ENCODE measurements at regions not wholly inside any gene's neighbourhood (a gene's known extent, or its start where the extent isn't known, plus 50 kb on each side); places are given as distances from the start of the nearest gene placed in this dataset.
A peak's percentile ranks its signal among the peaks of the same experiment; 100 is the strongest.

- Histone ChIP-seq H3K79me2 (ENCODE audit: control insufficient read depth, insufficient read depth, low read length) (no peaks in the 10 kb centered on the region), H3K36me3 (ENCODE audit: control insufficient read depth, insufficient read depth, low read length) (no peaks in the 10 kb centered on the region), H3K9ac (ENCODE audit: insufficient read depth, low read length) (no peak overlapping the region), H3K4me2 (ENCODE audit: extremely low read depth, insufficient read depth, low read length) (no peak overlapping the region), H3K27ac (ENCODE audit: insufficient read depth, low read length) (no peak overlapping the region), H3K9me3 (ENCODE audit: control insufficient read depth, insufficient read depth, low read depth, low read length) (no peaks in the 10 kb centered on the region), H3K27me3 (ENCODE audit: control insufficient read depth, insufficient read depth, low read length) (no peaks in the 10 kb centered on the region), H3K4me1 (ENCODE audit: control insufficient read depth, extremely low read depth, insufficient read depth, low read length) (peaks cover 5% of the 10 kb centered on the region), H2AFZ (ENCODE audit: low read length) (no peak overlapping the region), H3K4me3 (replicated peaks in 1 of 4; ENCODE audit: control extremely low read depth in 1 of 4, insufficient read depth in 1 of 4, low read depth in 3 of 4, low read length in 4 of 4) (no peak overlapping the region), H4K20me1 (ENCODE audit: control insufficient read depth, extremely low read depth, insufficient read depth, low read length) (no peaks in the 10 kb centered on the region)
- TF ChIP-seq, protein P1, sequence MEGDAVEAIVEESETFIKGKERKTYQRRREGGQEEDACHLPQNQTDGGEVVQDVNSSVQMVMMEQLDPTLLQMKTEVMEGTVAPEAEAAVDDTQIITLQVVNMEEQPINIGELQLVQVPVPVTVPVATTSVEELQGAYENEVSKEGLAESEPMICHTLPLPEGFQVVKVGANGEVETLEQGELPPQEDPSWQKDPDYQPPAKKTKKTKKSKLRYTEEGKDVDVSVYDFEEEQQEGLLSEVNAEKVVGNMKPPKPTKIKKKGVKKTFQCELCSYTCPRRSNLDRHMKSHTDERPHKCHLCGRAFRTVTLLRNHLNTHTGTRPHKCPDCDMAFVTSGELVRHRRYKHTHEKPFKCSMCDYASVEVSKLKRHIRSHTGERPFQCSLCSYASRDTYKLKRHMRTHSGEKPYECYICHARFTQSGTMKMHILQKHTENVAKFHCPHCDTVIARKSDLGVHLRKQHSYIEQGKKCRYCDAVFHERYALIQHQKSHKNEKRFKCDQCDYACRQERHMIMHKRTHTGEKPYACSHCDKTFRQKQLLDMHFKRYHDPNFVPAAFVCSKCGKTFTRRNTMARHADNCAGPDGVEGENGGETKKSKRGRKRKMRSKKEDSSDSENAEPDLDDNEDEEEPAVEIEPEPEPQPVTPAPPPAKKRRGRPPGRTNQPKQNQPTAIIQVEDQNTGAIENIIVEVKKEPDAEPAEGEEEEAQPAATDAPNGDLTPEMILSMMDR (conservative IDR thresholded peaks at IDR 0.05 in 1 of 2, IDR thresholded peaks at IDR 0.05 in 1 of 2; ENCODE audit: low read depth in 1 of 2, low read length in 2 of 2) = no peak
- TF ChIP-seq EZH2 (IDR thresholded peaks at IDR 0.05; ENCODE audit: low read length, missing control alignments) = no peak
- DNase-seq (ENCODE audit: low read depth in 2 of 2) = no peak
These were observed 191.6 kb upstream of the AGAP1 start for GRCh38 chr2:235302263-235302662.

DNA sequence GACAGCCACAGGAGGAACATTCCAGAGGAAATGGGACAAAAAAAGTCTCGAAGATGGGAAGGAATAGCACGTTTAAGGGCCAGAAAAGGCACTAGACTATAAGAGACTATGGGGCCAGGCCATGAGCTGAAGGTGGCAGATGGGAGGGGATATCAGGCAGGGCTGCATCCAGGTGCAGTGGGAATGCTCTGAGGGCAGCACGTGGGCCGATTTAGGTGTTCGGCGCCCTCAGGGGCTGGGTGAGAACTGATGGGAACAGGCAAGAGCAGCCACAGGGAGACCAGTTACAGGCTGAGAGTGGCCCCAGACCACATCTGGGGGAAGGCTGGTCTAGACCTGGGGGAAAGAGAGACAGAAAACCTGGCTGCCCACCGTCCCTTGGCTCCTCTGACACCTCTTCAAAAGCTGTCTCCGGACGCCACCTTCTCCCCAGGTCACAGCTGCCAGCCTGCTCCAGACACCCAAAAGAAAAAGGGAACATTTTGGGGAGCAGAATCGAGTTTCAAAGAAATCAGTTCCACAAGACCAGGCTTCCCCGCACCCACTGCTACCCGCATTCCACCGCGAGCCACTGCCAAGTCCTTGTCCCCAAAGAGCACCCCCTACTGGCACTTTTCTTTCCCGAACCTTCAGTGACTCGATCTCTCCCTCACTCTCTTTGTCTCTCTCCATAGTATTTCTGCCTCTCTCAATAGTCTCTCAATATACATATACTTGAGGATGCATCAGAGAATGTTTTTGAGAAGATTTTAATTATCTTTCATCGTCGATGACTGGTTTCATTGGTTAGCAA, 190.1 kb upstream of the AGAP1 start:
- Histone ChIP-seq H2AFZ (ENCODE audit: low read length) (no peak overlapping the region), H3K36me3 (ENCODE audit: control insufficient read depth, insufficient read depth, low read length) (no peaks in the 10 kb centered on the region), H3K79me2 (ENCODE audit: control insufficient read depth, insufficient read depth, low read length) (no peaks in the 10 kb centered on the region), H3K9ac (ENCODE audit: insufficient read depth, low read length) (no peak overlapping the region), H3K27ac (ENCODE audit: insufficient read depth, low read length) (no peak overlapping the region), H3K4me2 (ENCODE audit: extremely low read depth, insufficient read depth, low read length) (no peak overlapping the region), H3K4me1 (ENCODE audit: control insufficient read depth, extremely low read depth, insufficient read depth, low read length) (peaks cover 5% of the 10 kb centered on the region), H3K4me3 (replicated peaks in 1 of 4; ENCODE audit: control extremely low read depth in 1 of 4, insufficient read depth in 1 of 4, low read depth in 3 of 4, low read length in 4 of 4) (no peak overlapping the region), H4K20me1 (ENCODE audit: control insufficient read depth, extremely low read depth, insufficient read depth, low read length) (no peaks in the 10 kb centered on the region), H3K9me3 (ENCODE audit: control insufficient read depth, insufficient read depth, low read depth, low read length) (no peaks in the 10 kb centered on the region), H3K27me3 (ENCODE audit: control insufficient read depth, insufficient read depth, low read length) (no peaks in the 10 kb centered on the region)
- DNase-seq (ENCODE audit: low read depth in 2 of 2) = no peak
- TF ChIP-seq EZH2 (IDR thresholded peaks at IDR 0.05; ENCODE audit: low read length, missing control alignments) = no peak
- TF ChIP-seq, protein P1 (conservative IDR thresholded peaks at IDR 0.05 in 1 of 2, IDR thresholded peaks at IDR 0.05 in 1 of 2; ENCODE audit: low read depth in 1 of 2, low read length in 2 of 2) = peak in 1 of 2 donors; percentile 9

GRCh38 chr2:235305678-235306077, 188.2 kb upstream of the AGAP1 start:
- DNase-seq (ENCODE audit: low read depth in 2 of 2) = no peak

More at GRCh38 chr2:235305678-235306077, 188.2 kb upstream of the AGAP1 start:
- Histone ChIP-seq H3K27ac (ENCODE audit: insufficient read depth, low read length) (no peak overlapping the region), H3K9me3 (ENCODE audit: control insufficient read depth, insufficient read depth, low read depth, low read length) (no peaks in the 10 kb centered on the region), H3K4me3 (replicated peaks in 1 of 4; ENCODE audit: control extremely low read depth in 1 of 4, insufficient read depth in 1 of 4, low read depth in 3 of 4, low read length in 4 of 4) (no peak overlapping the region), H3K79me2 (ENCODE audit: control insufficient read depth, insufficient read depth, low read length) (no peaks in the 10 kb centered on the region), H3K27me3 (ENCODE audit: control insufficient read depth, insufficient read depth, low read length) (no peaks in the 10 kb centered on the region), H2AFZ (ENCODE audit: low read length) (no peak overlapping the region), H3K36me3 (ENCODE audit: control insufficient read depth, insufficient read depth, low read length) (no peaks in the 10 kb centered on the region), H3K9ac (ENCODE audit: insufficient read depth, low read length) (no peak overlapping the region), H3K4me2 (ENCODE audit: extremely low read depth, insufficient read depth, low read length) (no peak overlapping the region), H3K4me1 (ENCODE audit: control insufficient read depth, extremely low read depth, insufficient read depth, low read length) (peaks cover 5% of the 10 kb centered on the region), H4K20me1 (ENCODE audit: control insufficient read depth, extremely low read depth, insufficient read depth, low read length) (no peaks in the 10 kb centered on the region)
- TF ChIP-seq, protein P1 (conservative IDR thresholded peaks at IDR 0.05 in 1 of 2, IDR thresholded peaks at IDR 0.05 in 1 of 2; ENCODE audit: low read depth in 1 of 2, low read length in 2 of 2) = no peak
- TF ChIP-seq EZH2 (IDR thresholded peaks at IDR 0.05; ENCODE audit: low read length, missing control alignments) = no peak

Measured in fibroblast of lung (primary cell).